ENCODE measurements at regions not wholly inside any gene's neighbourhood (a gene's known extent, or its start where the extent isn't known, plus 50 kb on each side); places are given as distances from the start of the nearest gene placed in this dataset.
A peak's percentile ranks its signal among the peaks of the same experiment; 100 is the strongest.

- peaks cover 26% of the 10 kb centered on the region for H3K4me1 Mint-ChIP-seq (ENCODE audit: low read depth)
- DNase-seq (ENCODE audit: low spot score), result no peak
- H3K4me3 Mint-ChIP-seq (ENCODE audit: unreplicated experiment), result no peak overlapping the region
- H3K27ac Mint-ChIP-seq (ENCODE audit: unreplicated experiment), result no peak overlapping the region
- TF ChIP-seq CTCF (IDR thresholded peaks at IDR 0.05), result no peak
- H3K36me3 Mint-ChIP-seq (ENCODE audit: low read depth), result no peaks in the 10 kb centered on the region
- H3K27me3 Mint-ChIP-seq (ENCODE audit: low read depth), result no peaks in the 10 kb centered on the region
- H3K9me3 Mint-ChIP-seq (ENCODE audit: low read depth), result no peaks in the 10 kb centered on the region
Measured at GRCh38 chr5:167968837-167969236, 322.6 kb upstream of the WWC1 start.

- H3K27ac Mint-ChIP-seq (ENCODE audit: unreplicated experiment), result no peak overlapping the region
- H3K9me3 Mint-ChIP-seq (ENCODE audit: low read depth), result no peaks in the 10 kb centered on the region
- peak; percentile 29 for TF ChIP-seq CTCF (IDR thresholded peaks at IDR 0.05)
- peaks cover 22% of the 10 kb centered on the region for H3K4me1 Mint-ChIP-seq (ENCODE audit: low read depth)
- no peaks in the 10 kb centered on the region for H3K27me3 Mint-ChIP-seq (ENCODE audit: low read depth)
- no peaks in the 10 kb centered on the region for H3K36me3 Mint-ChIP-seq (ENCODE audit: low read depth)
- H3K4me3 Mint-ChIP-seq (ENCODE audit: unreplicated experiment), result no peak overlapping the region
- no peak for DNase-seq (ENCODE audit: low spot score)
Measured at GRCh38 chr5:167969998-167970397, 321.4 kb upstream of the WWC1 start.

- Mint-ChIP-seq H3K4me3 (ENCODE audit: unreplicated experiment) (no peak overlapping the region), H3K27me3 (ENCODE audit: low read depth) (no peaks in the 10 kb centered on the region)
Measured at GRCh38 chr5:167971706-167972105, 319.7 kb upstream of the WWC1 start.

DNA sequence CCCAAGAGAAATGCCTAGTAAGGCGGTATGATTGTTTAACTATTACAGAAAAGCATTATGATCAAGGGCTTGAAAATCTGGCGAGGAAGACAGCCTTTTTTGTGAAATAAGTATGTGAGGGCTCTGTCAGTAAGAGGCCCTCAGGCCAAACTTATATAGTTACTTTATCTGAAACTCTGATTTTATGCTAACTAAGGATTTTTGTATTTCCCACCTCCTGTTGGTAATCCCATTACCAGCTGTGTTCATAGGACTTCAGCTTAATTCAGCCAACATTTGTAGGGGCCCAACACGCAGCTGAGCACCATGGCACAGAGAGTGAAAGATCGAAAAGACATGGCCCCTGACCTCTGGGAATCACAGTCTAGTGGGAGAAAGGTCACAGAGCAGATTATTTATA lies 318.3 kb upstream of the WWC1 start:
- Mint-ChIP-seq H3K27me3 (ENCODE audit: low read depth) (no peaks in the 10 kb centered on the region), H3K4me1 (ENCODE audit: low read depth) (peaks cover 9% of the 10 kb centered on the region), H3K9me3 (ENCODE audit: low read depth) (no peaks in the 10 kb centered on the region), H3K27ac (ENCODE audit: unreplicated experiment) (no peak overlapping the region), H3K36me3 (ENCODE audit: low read depth) (no peaks in the 10 kb centered on the region), H3K4me3 (ENCODE audit: unreplicated experiment) (no peak overlapping the region)
- no peak for TF ChIP-seq CTCF (IDR thresholded peaks at IDR 0.05)
- DNase-seq (ENCODE audit: low spot score), result no peak

More at GRCh38 chr5:167971706-167972105, 319.7 kb upstream of the WWC1 start:
- no peaks in the 10 kb centered on the region for H3K9me3 Mint-ChIP-seq (ENCODE audit: low read depth)
- H3K4me1 Mint-ChIP-seq (ENCODE audit: low read depth), result peaks cover 22% of the 10 kb centered on the region
- DNase-seq (ENCODE audit: low spot score), result no peak
- H3K27ac Mint-ChIP-seq (ENCODE audit: unreplicated experiment), result no peak overlapping the region
- TF ChIP-seq CTCF (IDR thresholded peaks at IDR 0.05), result no peak
- H3K36me3 Mint-ChIP-seq (ENCODE audit: low read depth), result no peaks in the 10 kb centered on the region

GRCh38 chr5:167984951-167985350 lies 306.5 kb upstream of the WWC1 start:
- Mint-ChIP-seq H3K9me3 (ENCODE audit: low read depth) (no peaks in the 10 kb centered on the region), H3K4me1 (ENCODE audit: low read depth) (peaks cover 4% of the 10 kb centered on the region), H3K27me3 (ENCODE audit: low read depth) (peaks cover 4% of the 10 kb centered on the region), H3K27ac (ENCODE audit: unreplicated experiment) (no peak overlapping the region), H3K36me3 (ENCODE audit: low read depth) (peaks cover 3% of the 10 kb centered on the region), H3K4me3 (ENCODE audit: unreplicated experiment) (no peak overlapping the region)
- DNase-seq (ENCODE audit: low spot score), result no peak
- TF ChIP-seq CTCF (IDR thresholded peaks at IDR 0.05), result no peak
